Endothelial cell of umbilical vein (primary cell): ENCODE measurements at regions not wholly inside any gene's neighbourhood (a gene's known extent, or its start where the extent isn't known, plus 50 kb on each side); places are given as distances from the start of the nearest gene placed in this dataset.
A peak's percentile ranks its signal among the peaks of the same experiment; 100 is the strongest.
"Not testable (repeated sequence)": the region's sequence is repeated elsewhere in the genome, so short reads cannot be mapped to it uniquely, and the experiment has no call there.

Source experiments
- CTCF ChIP-seq, 2 donors: IDR thresholded peaks; 1 replicate in 1 of 2; 2 replicates in 1 of 2; pipeline ENCODE4 v1.5.1; 2011; ENCODE audit warnings: low read length in 2 of 2, mild to moderate bottlenecking in 2 of 2, moderate library complexity in 2 of 2, control low read depth in 1 of 2, inconsistent platforms in 1 of 2, low read depth in 1 of 2; ENCODE audit not compliant: insufficient read depth in 1 of 2; ENCODE audit errors: extremely low read depth in 1 of 2
- EZH2 ChIP-seq: IDR thresholded peaks from 2 replicates; pipeline ENCODE4 v1.6.1; 2012; ENCODE audit warnings: borderline replicate concordance, low read depth, mild to moderate bottlenecking, moderate library complexity, low read length, inconsistent platforms; ENCODE audit not compliant: severe bottlenecking
- FOS ChIP-seq: IDR thresholded peaks from 2 replicates; pipeline ENCODE4 v1.6.1; 2011; ENCODE audit warnings: mild to moderate bottlenecking, low read length, moderate library complexity, borderline replicate concordance; ENCODE audit not compliant: insufficient read depth
- GATA2 ChIP-seq: IDR thresholded peaks from 2 replicates; pipeline ENCODE4 v1.7.0; 2011; ENCODE audit warnings: low read depth, mild to moderate bottlenecking, moderate library complexity, mixed read lengths, low read length; ENCODE audit not compliant: insufficient read length, insufficient read depth
- JUN ChIP-seq: IDR thresholded peaks from 2 replicates; pipeline ENCODE4 v1.6.1; 2011; ENCODE audit warnings: borderline replicate concordance, low read depth; ENCODE audit not compliant: insufficient read length, insufficient read depth
- MYC ChIP-seq: IDR thresholded peaks from one replicate; pipeline ENCODE4 v1.6.1; 2011; ENCODE audit warnings: mild to moderate bottlenecking, low read depth, low read length
- POLR2A ChIP-seq: IDR thresholded peaks from 2 replicates; pipeline ENCODE4 v1.6.1; 2012; ENCODE audit warnings: low read depth, mild to moderate bottlenecking, control low read depth, low read length
- POLR2AphosphoS5 ChIP-seq: IDR thresholded peaks from 2 replicates; pipeline ENCODE4 v1.6.1; 2012; ENCODE audit warnings: low read depth, mild to moderate bottlenecking, control low read depth, low read length, moderate library complexity; ENCODE audit not compliant: insufficient read depth
- TF ChIP-seq, protein P1 (sequence below): IDR thresholded peaks from 2 replicates; pipeline ENCODE4 v1.6.1; 2011; ENCODE audit not compliant: insufficient read depth, insufficient read length

- TF ChIP-seq CTCF (IDR thresholded peaks at IDR 0.05; ENCODE audit: extremely low read depth in 1 of 2, insufficient read depth in 1 of 2, low read depth in 1 of 2, low read length in 2 of 2): peak in 1 of 2 donors; percentile 9
- not testable (repeated sequence) for TF ChIP-seq POLR2AphosphoS5, POLR2A, GATA2, EZH2, MYC, JUN, FOS
- TF ChIP-seq, protein P1, sequence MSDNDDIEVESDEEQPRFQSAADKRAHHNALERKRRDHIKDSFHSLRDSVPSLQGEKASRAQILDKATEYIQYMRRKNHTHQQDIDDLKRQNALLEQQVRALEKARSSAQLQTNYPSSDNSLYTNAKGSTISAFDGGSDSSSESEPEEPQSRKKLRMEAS: not testable (repeated sequence)
Observed at GRCh38 chr7:6965051-6965450, 139.0 kb upstream of the CCZ1B start.
